ENCODE measurements at regions not wholly inside any gene's neighbourhood (a gene's known extent, or its start where the extent isn't known, plus 50 kb on each side); places are given as distances from the start of the nearest gene placed in this dataset.

GRCh38 chr3:137304313-137305056 is 346.7 kb downstream of the IL20RB start:
- H3K27ac ChIP-seq, result no peak overlapping the region
- no peak for TF ChIP-seq CTCF (conservative IDR thresholded peaks at IDR 0.05)

- no peak for TF ChIP-seq CTCF (conservative IDR thresholded peaks at IDR 0.05)
Observed at GRCh38 chr3:137324114-137324513, 366.3 kb downstream of the IL20RB start.

GRCh38 chr3:137325170-137325569 is 367.4 kb downstream of the IL20RB start:
- no peak overlapping the region for H3K27ac ChIP-seq
- no peak for TF ChIP-seq CTCF (conservative IDR thresholded peaks at IDR 0.05)

More at GRCh38 chr3:137324114-137324513, 366.3 kb downstream of the IL20RB start:
- no peak overlapping the region for H3K27ac ChIP-seq

GRCh38 chr3:137325934-137326333 is 368.2 kb downstream of the IL20RB start:
- no peak for TF ChIP-seq CTCF (conservative IDR thresholded peaks at IDR 0.05)
- no peak overlapping the region for H3K27ac ChIP-seq

- H3K27ac ChIP-seq, result no peak overlapping the region; the same call in 1 of the 2 replicates
- TF ChIP-seq CTCF (conservative IDR thresholded peaks at IDR 0.05), result no peak
Observed at GRCh38 chr3:137329594-137329993, 371.8 kb downstream of the IL20RB start.

GRCh38 chr3:137330246-137330645 is 372.5 kb downstream of the IL20RB start:
- TF ChIP-seq CTCF (conservative IDR thresholded peaks at IDR 0.05), result no peak
- no peak overlapping the region for H3K27ac ChIP-seq

GRCh38 chr3:137332297-137332696 is 374.5 kb downstream of the IL20RB start:
- no peak overlapping the region for H3K27ac ChIP-seq
- TF ChIP-seq CTCF (conservative IDR thresholded peaks at IDR 0.05), result no peak
